HG02938 (cell line): ENCODE measurements at regions not wholly inside any gene's neighbourhood (a gene's known extent, or its start where the extent isn't known, plus 50 kb on each side); places are given as distances from the start of the nearest gene placed in this dataset.
"Not testable (repeated sequence)": the region's sequence is repeated elsewhere in the genome, so short reads cannot be mapped to it uniquely, and the experiment has no call there.

Experiments
- ATAC-seq: cut with Tn5 transposase; IDR thresholded peaks from one replicate; pipeline ENCODE4 v1.9.1; 2021; ENCODE audit warnings: mild to moderate bottlenecking, moderate library complexity; ENCODE audit not compliant: unreplicated experiment

- no peak for ATAC-seq
Measured at GRCh38 chr3:104286645-104287044, 1080.1 kb upstream of the ALCAM start.

GRCh38 chr3:104291437-104291851 lies 1075.3 kb upstream of the ALCAM start:
- ATAC-seq: peak; percentile 59

DNA sequence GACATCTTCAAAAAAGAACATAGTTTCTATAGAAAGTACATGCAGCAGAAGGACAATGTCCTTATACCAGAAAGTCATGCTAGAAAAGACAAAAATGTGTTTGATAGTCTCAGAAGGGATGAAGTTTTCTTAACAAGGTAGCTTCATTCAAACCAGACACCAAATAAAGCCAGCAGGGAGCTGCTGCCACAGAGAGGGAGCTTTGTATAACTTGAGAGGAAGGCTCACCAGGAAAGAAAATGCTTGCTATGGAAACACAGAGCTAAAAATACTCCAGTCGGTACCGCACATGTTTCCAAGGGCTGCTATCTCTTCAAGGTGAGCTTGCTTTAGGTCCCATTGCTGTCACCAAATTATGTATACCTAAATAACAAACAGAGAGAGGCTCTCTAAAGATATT lies 1074.8 kb upstream of the ALCAM start:
- peak; percentile 25 for ATAC-seq

DNA sequence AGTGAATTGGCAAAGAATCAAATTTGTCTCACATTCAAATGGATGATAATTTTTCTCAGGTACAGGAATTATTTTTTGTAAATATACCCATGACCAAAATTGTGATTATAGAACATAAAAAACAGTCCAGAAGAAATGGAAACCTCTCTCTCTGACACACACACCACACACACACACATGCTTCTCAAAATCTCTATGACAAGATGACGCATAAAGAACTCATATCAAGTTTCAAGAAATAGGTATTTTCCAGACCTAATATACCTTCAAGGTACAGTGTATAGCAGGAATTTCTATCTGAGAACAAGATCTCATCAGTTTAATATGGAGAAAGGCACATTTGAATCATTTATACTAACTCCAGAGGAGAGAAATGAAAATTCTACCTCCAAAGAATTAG lies 1069.1 kb upstream of the ALCAM start:
- no peak for ATAC-seq

GRCh38 chr3:104298662-104299061 lies 1068.0 kb upstream of the ALCAM start:
- no peak for ATAC-seq

DNA sequence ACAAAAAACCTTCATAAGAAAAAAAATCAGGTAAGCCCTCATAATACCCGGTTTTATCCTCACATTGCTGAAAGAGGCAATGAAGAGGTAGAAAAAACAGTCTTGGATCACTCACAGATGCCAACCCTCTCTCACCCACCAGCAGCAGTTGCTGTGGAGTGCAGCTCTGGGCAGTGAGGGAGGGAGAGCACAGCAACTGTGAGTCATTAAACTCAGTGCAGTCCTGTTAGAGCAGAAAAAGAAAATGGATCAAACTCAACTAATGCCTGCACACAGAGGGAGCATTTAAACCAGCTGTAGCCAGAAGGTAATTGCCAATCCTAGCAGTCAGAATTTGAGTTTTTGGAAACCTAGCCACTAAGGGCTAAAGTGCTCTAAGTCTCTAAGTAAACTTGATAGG lies 1050.6 kb upstream of the ALCAM start:
- ATAC-seq: no peak

DNA sequence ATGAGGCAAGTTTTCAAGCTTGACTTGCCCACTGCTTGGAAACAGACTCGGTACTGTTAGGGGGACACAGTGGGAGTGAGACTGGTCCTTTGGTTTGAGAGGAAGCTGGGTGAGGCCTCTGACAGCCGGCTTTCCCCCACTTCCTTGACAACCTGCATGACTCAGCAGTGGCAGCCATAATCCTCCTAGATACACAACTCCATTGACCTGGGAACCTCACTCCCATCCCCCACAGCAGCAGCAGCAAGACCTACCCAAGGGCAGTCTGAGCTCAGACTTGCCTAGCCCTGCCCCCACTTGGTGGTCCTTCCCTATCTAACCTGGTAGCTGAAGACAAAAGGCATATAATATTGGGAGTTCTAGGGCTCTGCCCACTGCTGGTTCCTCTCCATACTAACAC lies 1043.5 kb upstream of the ALCAM start:
- ATAC-seq: no peak

GRCh38 chr3:104347291-104347690 lies 1019.4 kb upstream of the ALCAM start:
- no peak for ATAC-seq

DNA sequence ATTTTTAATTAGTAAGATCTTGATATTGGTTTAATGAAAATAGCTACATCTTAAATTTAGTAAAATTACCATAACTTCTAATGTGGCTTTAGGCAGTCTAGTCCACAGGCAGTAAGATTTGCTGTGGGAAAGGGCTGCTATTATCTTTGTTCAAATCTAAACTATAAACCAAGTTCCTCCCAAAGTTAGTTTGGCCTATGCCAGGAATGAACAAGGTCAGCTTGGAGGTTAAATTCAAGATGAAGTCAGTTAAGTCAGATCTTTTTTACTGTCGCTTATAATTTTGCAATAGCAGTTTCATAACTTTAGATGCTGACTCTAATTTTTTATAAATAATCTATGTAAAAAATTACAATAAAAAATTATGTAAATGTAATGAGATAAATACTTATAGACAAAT lies 1016.9 kb upstream of the ALCAM start:
- no peak for ATAC-seq

DNA sequence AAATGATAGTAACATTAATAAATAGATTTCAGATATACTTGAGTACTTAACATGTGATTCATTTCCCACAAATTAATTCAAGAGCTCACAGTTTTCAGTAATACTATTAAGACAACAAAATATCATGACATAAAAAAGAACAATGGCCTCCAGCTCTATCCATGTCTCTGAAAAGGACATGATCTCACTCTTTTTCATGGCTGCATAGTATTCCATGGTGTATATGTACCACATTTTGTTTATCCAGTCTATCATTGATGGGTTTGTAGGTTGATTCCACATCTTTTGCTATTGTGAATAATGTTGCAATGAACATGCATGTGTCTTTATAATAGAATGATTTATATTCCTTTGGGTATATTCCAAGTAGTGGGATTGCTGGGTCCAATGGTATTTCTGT lies 1012.8 kb upstream of the ALCAM start:
- ATAC-seq: no peak

GRCh38 chr3:104359546-104359945 lies 1007.2 kb upstream of the ALCAM start:
- ATAC-seq: no peak

GRCh38 chr3:104360038-104360437 lies 1006.7 kb upstream of the ALCAM start:
- ATAC-seq: no peak

- not testable (repeated sequence) for ATAC-seq
Measured at GRCh38 chr3:104361748-104362147, 1005.0 kb upstream of the ALCAM start.

GRCh38 chr3:104362319-104362718 lies 1004.4 kb upstream of the ALCAM start:
- ATAC-seq: no peak

- ATAC-seq: no peak
Measured at GRCh38 chr3:104367000-104367399, 999.7 kb upstream of the ALCAM start.

DNA sequence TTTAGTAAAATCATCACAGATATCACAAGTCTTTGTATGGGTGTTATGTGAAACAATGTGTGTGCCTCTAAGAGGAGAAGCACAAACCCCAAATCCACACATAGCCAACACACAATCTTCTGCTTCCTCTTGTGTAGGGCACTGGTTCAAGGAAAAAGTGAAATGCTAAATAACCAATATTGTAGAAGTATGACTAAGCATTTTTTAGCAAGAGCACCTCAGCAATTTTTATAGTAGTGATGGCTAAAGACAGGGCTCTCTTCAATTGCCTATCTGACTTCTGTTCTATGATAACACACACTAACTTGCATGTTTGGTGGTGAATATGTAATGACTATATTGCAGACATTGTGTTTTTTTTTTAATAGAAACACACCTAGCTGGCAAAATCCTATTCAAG lies 997.9 kb upstream of the ALCAM start:
- no peak for ATAC-seq

DNA sequence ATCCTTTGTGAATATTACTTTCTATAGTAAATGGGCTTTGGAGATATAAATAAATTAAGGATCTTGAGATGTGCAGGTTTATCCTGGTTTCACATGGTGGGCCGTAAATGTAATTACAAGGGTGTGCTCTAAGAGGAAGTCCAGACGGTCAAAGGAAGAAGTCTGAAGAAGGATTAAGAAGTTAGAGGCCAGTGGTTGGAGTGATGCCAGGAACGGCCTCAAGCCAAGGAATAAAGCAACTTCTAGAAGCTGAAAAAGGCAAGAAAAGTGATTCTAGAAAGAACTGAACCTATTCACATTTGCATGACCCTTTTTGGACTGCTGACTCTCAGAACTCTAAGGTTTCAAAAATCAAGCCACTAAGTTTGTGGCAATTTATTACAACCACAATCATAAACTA lies 981.3 kb upstream of the ALCAM start:
- no peak for ATAC-seq

GRCh38 chr3:104388619-104389018 lies 978.1 kb upstream of the ALCAM start:
- no peak for ATAC-seq

DNA sequence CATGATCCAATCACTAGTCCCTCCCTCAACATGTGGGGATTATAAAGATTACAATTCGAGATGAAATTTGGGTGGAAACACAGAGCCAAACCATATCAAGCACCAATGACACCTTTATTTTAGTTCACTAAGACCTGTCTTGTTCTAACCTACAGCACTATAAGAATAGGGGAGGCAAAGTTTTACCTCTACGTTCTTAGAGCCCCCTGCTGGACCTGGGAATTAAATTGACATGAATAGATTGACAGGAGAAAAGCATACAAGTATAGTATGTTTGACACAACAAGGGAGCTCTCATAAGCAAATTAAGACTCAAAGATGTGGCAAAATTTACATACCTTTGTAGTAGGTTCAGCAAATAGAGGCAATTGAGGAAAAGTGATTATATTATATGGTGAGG lies 974.4 kb upstream of the ALCAM start:
- ATAC-seq: no peak

DNA sequence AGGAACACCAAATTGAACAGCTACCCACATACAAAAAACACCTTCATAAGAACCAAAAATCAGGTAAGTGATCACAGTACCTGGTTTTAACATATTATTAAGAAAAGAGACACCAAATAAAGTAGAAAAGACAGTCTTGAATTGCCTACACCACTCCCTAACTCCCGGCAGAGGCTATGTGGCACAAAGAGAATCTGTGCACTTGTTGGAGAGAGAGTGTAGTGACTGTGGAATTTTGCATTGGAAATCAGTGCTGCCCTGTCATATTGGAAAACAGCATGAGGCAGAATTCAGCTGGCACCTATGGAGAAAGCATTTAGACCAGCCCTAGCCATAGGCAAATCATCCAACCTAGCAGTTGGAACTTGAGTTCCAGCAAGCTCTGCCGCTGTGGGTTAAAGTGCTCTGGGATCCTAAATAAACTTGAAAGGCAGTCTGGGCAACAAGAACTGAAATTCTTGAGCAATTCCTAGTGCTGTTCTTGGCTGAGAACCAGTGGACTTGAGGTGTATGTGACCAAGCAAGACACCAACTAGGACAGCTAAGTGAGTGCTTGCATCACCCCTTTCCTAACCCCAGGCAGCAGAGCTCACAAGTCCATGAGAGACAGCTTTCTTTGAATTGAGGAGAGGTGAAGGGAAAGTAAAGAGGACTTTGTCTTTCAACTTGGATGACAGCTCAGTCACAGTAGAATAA lies 969.6 kb upstream of the ALCAM start:
- no peak for ATAC-seq

DNA sequence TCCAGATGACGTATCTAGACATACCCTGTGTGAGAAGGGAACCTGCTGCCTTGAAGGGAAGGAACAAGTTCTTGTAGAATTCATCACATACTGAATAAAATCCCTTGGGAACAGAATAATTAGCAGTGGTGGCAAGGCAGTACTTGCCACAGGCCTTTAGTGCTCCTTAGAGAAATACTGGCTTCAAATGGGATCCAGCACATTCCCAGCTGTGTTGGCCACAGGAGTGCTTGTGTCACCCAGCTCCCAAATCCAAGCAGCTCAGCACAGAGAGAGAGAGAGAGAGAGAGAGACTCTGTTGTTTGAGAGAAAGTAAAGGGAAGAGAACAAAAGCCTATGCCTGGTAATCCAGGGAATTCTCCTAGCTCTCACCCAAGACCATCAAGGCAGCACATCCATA lies 969.0 kb upstream of the ALCAM start:
- no peak for ATAC-seq

DNA sequence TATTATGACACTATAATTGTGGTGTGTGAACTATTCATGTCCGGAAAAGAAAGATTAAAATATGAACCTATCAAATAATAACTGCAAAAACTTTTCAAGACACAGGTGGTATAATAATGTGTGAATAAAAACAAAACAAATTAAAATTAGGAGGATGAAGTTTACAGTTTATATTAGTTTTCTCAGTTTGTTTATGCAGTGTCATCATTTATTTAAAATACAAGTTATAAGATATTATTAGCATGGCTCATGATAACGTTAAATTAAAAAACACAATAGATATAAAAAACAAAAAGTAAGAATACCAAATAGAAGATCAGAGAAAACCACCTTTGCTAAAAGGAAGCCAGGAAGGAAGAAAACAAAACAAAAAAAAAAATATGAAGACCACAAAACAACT lies 963.8 kb upstream of the ALCAM start:
- no peak for ATAC-seq

GRCh38 chr3:104411757-104412156 lies 955.0 kb upstream of the ALCAM start:
- ATAC-seq: no peak
